ENCODE measurements at regions not wholly inside any gene's neighbourhood (a gene's known extent, or its start where the extent isn't known, plus 50 kb on each side); places are given as distances from the start of the nearest gene placed in this dataset.
"Not testable (repeated sequence)": the region's sequence is repeated elsewhere in the genome, so short reads cannot be mapped to it uniquely, and the experiment has no call there.

GRCh38 chr15:38128341-38128781 lies 124.3 kb upstream of the SPRED1 start:
- peak; percentile 37 for DNase-seq

GRCh38 chr15:38128921-38129320 lies 123.7 kb upstream of the SPRED1 start:
- no peak for DNase-seq

GRCh38 chr15:38129531-38130204 lies 123.0 kb upstream of the SPRED1 start:
- DNase-seq, result peak; percentile 93

- no peak for DNase-seq
Measured at GRCh38 chr15:38130205-38130567, 122.5 kb upstream of the SPRED1 start.

GRCh38 chr15:38130740-38131498 lies 121.7 kb upstream of the SPRED1 start:
- DNase-seq, result peak; percentile 93

GRCh38 chr15:38134252-38134651 lies 118.4 kb upstream of the SPRED1 start:
- no peak for DNase-seq

GRCh38 chr15:38142195-38142594 lies 110.4 kb upstream of the SPRED1 start:
- not testable (repeated sequence) for DNase-seq

GRCh38 chr15:38144921-38145320 lies 107.7 kb upstream of the SPRED1 start:
- peak; percentile 55 for DNase-seq

- no peak for DNase-seq
Measured at GRCh38 chr15:38145651-38146111, 107.0 kb upstream of the SPRED1 start.

GRCh38 chr15:38147246-38147645 lies 105.4 kb upstream of the SPRED1 start:
- no peak for DNase-seq

GRCh38 chr15:38148471-38148870 lies 104.2 kb upstream of the SPRED1 start:
- peak; percentile 63 for DNase-seq

- no peak for DNase-seq
Measured at GRCh38 chr15:38149315-38149714, 103.3 kb upstream of the SPRED1 start.

- no peak for DNase-seq
Measured at GRCh38 chr15:38150148-38150547, 102.5 kb upstream of the SPRED1 start.

GRCh38 chr15:38150794-38151193 lies 101.8 kb upstream of the SPRED1 start:
- no peak for DNase-seq

- DNase-seq, result no peak
Measured at GRCh38 chr15:38153781-38154180, 98.9 kb upstream of the SPRED1 start.

GRCh38 chr15:38154255-38154654 lies 98.4 kb upstream of the SPRED1 start:
- DNase-seq, result no peak

- DNase-seq, result no peak
Measured at GRCh38 chr15:38154837-38155236, 97.8 kb upstream of the SPRED1 start.

GRCh38 chr15:38163658-38164057 lies 89.0 kb upstream of the SPRED1 start:
- DNase-seq, result no peak

GRCh38 chr15:38164061-38164460 lies 88.6 kb upstream of the SPRED1 start:
- DNase-seq, result no peak

GRCh38 chr15:38164507-38164906 lies 88.1 kb upstream of the SPRED1 start:
- DNase-seq, result no peak

- DNase-seq, result peak; percentile 5
Measured at GRCh38 chr15:38168467-38169070, 84.1 kb upstream of the SPRED1 start.

GRCh38 chr15:38171973-38172372 lies 80.7 kb upstream of the SPRED1 start:
- DNase-seq, result no peak

GRCh38 chr15:38174691-38175090 lies 77.9 kb upstream of the SPRED1 start:
- no peak for DNase-seq

GRCh38 chr15:38176155-38176554 lies 76.5 kb upstream of the SPRED1 start:
- peak; percentile 81 for DNase-seq
